Vagina (tissue), 2 donors: ENCODE measurements at regions not wholly inside any gene's neighbourhood (a gene's known extent, or its start where the extent isn't known, plus 50 kb on each side); places are given as distances from the start of the nearest gene placed in this dataset.
"Not testable (repeated sequence)": the region's sequence is repeated elsewhere in the genome, so short reads cannot be mapped to it uniquely, and the experiment has no call there.

Experiments used
- DNase-seq, 2 donors: peaks; one replicate each; pipeline ENCODE4 v3.0.0-alpha.2; 2017; ENCODE audit errors: extremely low spot score in 2 of 2
- H3K27ac ChIP-seq: fragments of 200-600 bp; sonication (generic); one replicate; pipeline ENCODE4 v1.5.1; 2019
- H3K27me3 ChIP-seq: fragments of 200-600 bp; sonication (generic); one replicate; pipeline ENCODE4 v1.5.1; 2019
- H3K36me3 ChIP-seq, 2 donors: fragments of 200-600 bp; sonication (generic); one replicate each; pipeline ENCODE4 v1.5.1; 2017 to 2019
- H3K4me1 ChIP-seq: fragments of 200-600 bp; sonication (generic); one replicate; pipeline ENCODE4 v1.5.1; 2019
- H3K4me3 ChIP-seq, 2 donors: fragments of 200-600 bp; sonication (generic); 1 replicate in 1 of 2; 2 replicates in 1 of 2; pipeline ENCODE4 v1.5.1; 2016 to 2019
- H3K9me3 ChIP-seq: fragments of 200-600 bp; sonication (generic); one replicate; pipeline ENCODE4 v1.5.1; 2019
- CTCF ChIP-seq, 3 experiments: fragments of 450-650 bp in 2 of 3; fragments of 200-600 bp in 1 of 3; sonication (generic) in 1 of 3; IDR thresholded peaks; one replicate each; pipeline ENCODE4 v1.5.1; 2017 to 2019; ENCODE audit warnings: antibody characterized with exemption in 3 of 3, mild to moderate bottlenecking in 2 of 3, moderate library complexity in 2 of 3
- POLR2A ChIP-seq, 2 donors: fragments of 450-650 bp; IDR thresholded peaks; one replicate each; pipeline ENCODE4 v1.6.1; 2017; ENCODE audit warnings: antibody characterized with exemption in 2 of 2, mild to moderate bottlenecking in 2 of 2, moderate library complexity in 2 of 2
- POLR2AphosphoS5 ChIP-seq, 2 donors: sonication (generic); formaldehyde crosslinking; IDR thresholded peaks; one replicate each; pipeline ENCODE4 v1.9.0; 2017; ENCODE audit warnings: antibody characterized with exemption in 2 of 2, mild to moderate bottlenecking in 2 of 2, low read depth in 1 of 2; ENCODE audit not compliant: insufficient read depth in 1 of 2
- intact Hi-C: fragments of 100-400 bp; cut with DNase I; formaldehyde crosslinking; loops from one replicate; pipeline ENCODE4 v1.15.1; 2023

- not testable (repeated sequence) for H3K4me1 ChIP-seq, H3K4me3 ChIP-seq, H3K9me3 ChIP-seq, H3K27ac ChIP-seq, H3K36me3 ChIP-seq, DNase-seq, H3K27me3 ChIP-seq
- intact Hi-C loops, result loop anchor here (10.0 kb wide), 1 partner anchor 356 kb away; the partner anchor contains the start of gene BFSP1
Measured at GRCh38 chr20:17891131-17891530, 77.5 kb downstream of the SNX5 start.

GRCh38 chr20:17890330-17890729 is 78.3 kb downstream of the SNX5 start:
- Histone ChIP-seq H3K9me3 (no peaks in the 10 kb centered on the region), H3K27ac (no peak overlapping the region), H3K36me3 (no peaks in the 10 kb centered on the region), H3K27me3 (no peaks in the 10 kb centered on the region), H3K4me3 (no peak overlapping the region), H3K4me1 (peaks cover 11% of the 10 kb centered on the region)
- no peak for TF ChIP-seq POLR2AphosphoS5 (IDR thresholded peaks at IDR 0.05; ENCODE audit: insufficient read depth in 1 of 2, low read depth in 1 of 2)
- TF ChIP-seq CTCF (IDR thresholded peaks at IDR 0.05), result no peak
- TF ChIP-seq POLR2A (IDR thresholded peaks at IDR 0.05), result no peak
- intact Hi-C loops, result loop anchor here (10.0 kb wide), 1 partner anchor 356 kb away; the partner anchor contains the start of gene BFSP1
- no peak for DNase-seq

GRCh38 chr20:17889226-17889625 is 79.4 kb downstream of the SNX5 start:
- DNase-seq, result no peak
- no peaks in the 10 kb centered on the region for H3K27me3 ChIP-seq
- H3K36me3 ChIP-seq, result no peaks in the 10 kb centered on the region
- H3K27ac ChIP-seq, result no peak overlapping the region
- TF ChIP-seq POLR2A (IDR thresholded peaks at IDR 0.05) (no peak), CTCF (IDR thresholded peaks at IDR 0.05) (no peak), POLR2AphosphoS5 (IDR thresholded peaks at IDR 0.05; ENCODE audit: insufficient read depth in 1 of 2, low read depth in 1 of 2) (no peak)
- peaks cover 11% of the 10 kb centered on the region for H3K4me1 ChIP-seq
- H3K4me3 ChIP-seq, result no peak overlapping the region
- H3K9me3 ChIP-seq, result no peaks in the 10 kb centered on the region
- intact Hi-C loops, result no loop called here

GRCh38 chr20:17888044-17888443 is 80.5 kb downstream of the SNX5 start:
- Histone ChIP-seq H3K4me3 (no peak overlapping the region), H3K27ac (no peak overlapping the region), H3K9me3 (no peaks in the 10 kb centered on the region), H3K27me3 (no peaks in the 10 kb centered on the region), H3K36me3 (no peaks in the 10 kb centered on the region), H3K4me1 (peaks cover 11% of the 10 kb centered on the region)
- TF ChIP-seq CTCF (IDR thresholded peaks at IDR 0.05) (no peak), POLR2AphosphoS5 (IDR thresholded peaks at IDR 0.05; ENCODE audit: insufficient read depth in 1 of 2, low read depth in 1 of 2) (no peak), POLR2A (IDR thresholded peaks at IDR 0.05) (no peak)
- no peak for DNase-seq
- intact Hi-C loops, result no loop called here

GRCh38 chr20:17887331-17888030 is 81.1 kb downstream of the SNX5 start:
- H3K4me3 ChIP-seq, result no peak overlapping the region
- no peaks in the 10 kb centered on the region for H3K36me3 ChIP-seq
- DNase-seq, result no peak
- no peaks in the 10 kb centered on the region for H3K27me3 ChIP-seq
- intact Hi-C loops, result no loop called here
- peaks cover 11% of the 10 kb centered on the region for H3K4me1 ChIP-seq
- H3K27ac ChIP-seq, result no peak overlapping the region
- H3K9me3 ChIP-seq, result no peaks in the 10 kb centered on the region
- TF ChIP-seq CTCF (IDR thresholded peaks at IDR 0.05) (no peak), POLR2A (IDR thresholded peaks at IDR 0.05) (no peak), POLR2AphosphoS5 (IDR thresholded peaks at IDR 0.05; ENCODE audit: insufficient read depth in 1 of 2, low read depth in 1 of 2) (no peak)
